ENCODE measurements at regions not wholly inside any gene's neighbourhood (a gene's known extent, or its start where the extent isn't known, plus 50 kb on each side); places are given as distances from the start of the nearest gene placed in this dataset.

- H3K4me1 ChIP-seq (ENCODE audit: control insufficient read depth in 5 of 5, insufficient read depth in 5 of 5, low read length in 5 of 5) = no peaks in the 10 kb centered on the region
- ATAC-seq (ENCODE audit: insufficient read depth, low FRiP score) (no peak), DNase-seq (no peak)
- H3K9ac ChIP-seq (ENCODE audit: insufficient read depth in 1 of 2, low read length in 2 of 2) = no peak overlapping the region
- H3K27me3 ChIP-seq (ENCODE audit: control insufficient read depth in 3 of 3, insufficient read depth in 3 of 3, low read length in 2 of 3) = no peaks in the 10 kb centered on the region
- H3K4me3 ChIP-seq = no peak overlapping the region
- TF ChIP-seq CTCF (IDR thresholded peaks at IDR 0.05; ENCODE audit: control extremely low read depth, extremely low read depth) = no peak
- no peak overlapping the region for H3K27ac ChIP-seq (ENCODE audit: low read depth in 1 of 2, low read length in 1 of 2)
- H3K36me3 ChIP-seq (ENCODE audit: control insufficient read depth in 4 of 4, insufficient read depth in 4 of 4, low read length in 4 of 4) = no peaks in the 10 kb centered on the region
- H3K9me3 ChIP-seq (ENCODE audit: control insufficient read depth in 4 of 4, insufficient read depth in 3 of 4, low read length in 3 of 4) = no peaks in the 10 kb centered on the region
- WGBS, 2 donors = 81 to 88% methylated on average over 1 of the region's 1 CpG
Observed at GRCh38 chr7:41578700-41579099, 124.2 kb downstream of the INHBA start.

GRCh38 chr7:41576166-41576565 is 126.7 kb downstream of the INHBA start:
- no peak overlapping the region for H3K27ac ChIP-seq (ENCODE audit: low read depth in 1 of 2, low read length in 1 of 2)
- H3K9ac ChIP-seq (ENCODE audit: insufficient read depth in 1 of 2, low read length in 2 of 2) = no peak overlapping the region
- H3K4me3 ChIP-seq = no peak overlapping the region
- H3K9me3 ChIP-seq (ENCODE audit: control insufficient read depth in 4 of 4, insufficient read depth in 3 of 4, low read length in 3 of 4) = no peaks in the 10 kb centered on the region
- DNase-seq (no peak), ATAC-seq (ENCODE audit: insufficient read depth, low FRiP score) (no peak)
- H3K36me3 ChIP-seq (ENCODE audit: control insufficient read depth in 4 of 4, insufficient read depth in 4 of 4, low read length in 4 of 4) = no peaks in the 10 kb centered on the region
- no peaks in the 10 kb centered on the region for H3K27me3 ChIP-seq (ENCODE audit: control insufficient read depth in 3 of 3, insufficient read depth in 3 of 3, low read length in 2 of 3)
- 78 to 86% methylated on average over 3 of the region's 3 CpGs for WGBS, 2 donors
- peaks cover 0 to 2% (median 0%) of the 10 kb centered on the region in 5 donors for H3K4me1 ChIP-seq (ENCODE audit: control insufficient read depth in 5 of 5, insufficient read depth in 5 of 5, low read length in 5 of 5)
- no peak for TF ChIP-seq CTCF (IDR thresholded peaks at IDR 0.05; ENCODE audit: control extremely low read depth, extremely low read depth)

- H3K9ac ChIP-seq (ENCODE audit: insufficient read depth in 1 of 2, low read length in 2 of 2) = no peak overlapping the region
- no peak overlapping the region for H3K4me3 ChIP-seq
- no peak for TF ChIP-seq CTCF (IDR thresholded peaks at IDR 0.05; ENCODE audit: control extremely low read depth, extremely low read depth)
- peaks cover 0 to 2% (median 0%) of the 10 kb centered on the region in 5 donors for H3K4me1 ChIP-seq (ENCODE audit: control insufficient read depth in 5 of 5, insufficient read depth in 5 of 5, low read length in 5 of 5)
- H3K36me3 ChIP-seq (ENCODE audit: control insufficient read depth in 4 of 4, insufficient read depth in 4 of 4, low read length in 4 of 4) = no peaks in the 10 kb centered on the region
- H3K27ac ChIP-seq (ENCODE audit: low read depth in 1 of 2, low read length in 1 of 2) = no peak overlapping the region
- H3K27me3 ChIP-seq (ENCODE audit: control insufficient read depth in 3 of 3, insufficient read depth in 3 of 3, low read length in 2 of 3) = no peaks in the 10 kb centered on the region
- H3K9me3 ChIP-seq (ENCODE audit: control insufficient read depth in 4 of 4, insufficient read depth in 3 of 4, low read length in 3 of 4) = no peaks in the 10 kb centered on the region
- DNase-seq = no peak
- ATAC-seq (ENCODE audit: insufficient read depth, low FRiP score) = no peak
Observed at GRCh38 chr7:41574377-41574776, 128.5 kb downstream of the INHBA start.

DNA sequence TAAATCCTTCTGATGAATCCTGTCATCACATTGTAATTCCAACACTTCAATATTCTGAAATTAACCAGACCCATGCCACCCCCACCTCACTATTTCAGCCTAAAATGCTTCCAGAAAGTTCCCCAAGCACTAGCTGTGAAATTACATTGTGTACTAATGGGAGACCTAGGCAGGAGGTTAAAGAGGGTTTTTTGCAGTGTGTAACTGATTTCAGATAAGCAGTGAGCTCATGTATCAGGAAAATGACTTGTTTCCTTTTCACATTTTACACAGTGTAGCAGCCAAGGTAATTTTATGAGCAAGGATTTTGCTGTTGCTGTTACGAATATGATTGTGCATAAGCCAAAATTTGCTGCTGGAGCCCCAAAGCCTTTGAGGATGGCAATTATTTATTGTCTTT is 129.0 kb downstream of the INHBA start:
- H3K4me1 ChIP-seq (ENCODE audit: control insufficient read depth in 5 of 5, insufficient read depth in 5 of 5, low read length in 5 of 5) = peaks cover 0 to 2% (median 0%) of the 10 kb centered on the region in 5 donors
- no peak overlapping the region for H3K4me3 ChIP-seq
- no peaks in the 10 kb centered on the region for H3K36me3 ChIP-seq (ENCODE audit: control insufficient read depth in 4 of 4, insufficient read depth in 4 of 4, low read length in 4 of 4)
- ATAC-seq (ENCODE audit: insufficient read depth, low FRiP score) (no peak), DNase-seq (no peak)
- no peak overlapping the region for H3K9ac ChIP-seq (ENCODE audit: insufficient read depth in 1 of 2, low read length in 2 of 2)
- 69 to 75% methylated on average over 1 of the region's 1 CpG for WGBS, 2 donors
- H3K27me3 ChIP-seq (ENCODE audit: control insufficient read depth in 3 of 3, insufficient read depth in 3 of 3, low read length in 2 of 3) = no peaks in the 10 kb centered on the region
- no peak for TF ChIP-seq CTCF (IDR thresholded peaks at IDR 0.05; ENCODE audit: control extremely low read depth, extremely low read depth)
- no peaks in the 10 kb centered on the region for H3K9me3 ChIP-seq (ENCODE audit: control insufficient read depth in 4 of 4, insufficient read depth in 3 of 4, low read length in 3 of 4)
- no peak overlapping the region for H3K27ac ChIP-seq (ENCODE audit: low read depth in 1 of 2, low read length in 1 of 2)
